Activated CD4-positive, alpha-beta T cell treated with anti-CD3 and anti-CD28 coated beads, Interleukin-2, amount 50 U/mL, for 1 hour (primary cell): ENCODE measurements at regions not wholly inside any gene's neighbourhood (a gene's known extent, or its start where the extent isn't known, plus 50 kb on each side); places are given as distances from the start of the nearest gene placed in this dataset.
"Not testable (repeated sequence)": the region's sequence is repeated elsewhere in the genome, so short reads cannot be mapped to it uniquely, and the experiment has no call there.

Source experiments
- DNase-seq: peaks from one replicate; pipeline ENCODE4 v3.0.0-alpha.2; 2020

DNA sequence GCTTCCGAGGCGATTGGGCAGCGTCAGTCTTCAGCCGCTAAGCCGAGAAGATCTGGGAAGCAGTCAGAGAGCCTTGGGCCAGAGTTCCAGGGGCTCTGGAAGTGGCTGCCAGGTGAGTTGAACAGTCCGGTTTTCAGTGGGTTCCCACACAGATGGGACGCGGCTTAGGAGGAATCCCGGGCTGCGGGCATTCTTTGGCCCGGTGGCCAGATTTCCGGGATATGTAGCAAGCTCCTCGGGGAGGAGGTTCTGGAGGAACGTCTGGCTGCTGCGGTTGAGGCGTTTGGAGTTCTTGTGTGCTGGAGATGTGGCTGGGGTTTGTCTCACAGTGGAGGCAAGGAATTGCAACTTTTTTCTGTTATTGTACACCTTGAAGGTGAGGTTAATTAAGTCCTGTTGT lies 182.6 kb downstream of the CD83 start:
- not testable (repeated sequence) for DNase-seq

DNA sequence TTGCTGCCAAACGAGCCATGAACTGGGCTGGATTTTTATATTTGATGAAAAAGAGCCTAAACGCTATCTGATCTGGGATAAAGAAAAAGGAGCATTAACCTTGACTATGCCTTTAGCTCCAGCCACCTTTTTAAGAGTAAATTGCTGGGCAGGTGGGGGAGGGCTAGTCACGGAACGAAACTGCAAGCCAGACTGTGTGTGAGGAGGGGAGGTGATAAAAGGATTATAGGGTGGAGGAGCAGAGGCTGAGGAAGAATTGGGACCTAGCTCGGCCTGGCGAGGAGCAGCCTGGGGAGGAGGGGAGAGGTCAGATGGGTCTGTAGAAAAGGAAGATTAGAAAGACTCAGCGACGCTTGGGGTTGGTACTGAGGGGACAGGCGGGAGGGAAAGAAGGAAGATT lies 183.1 kb downstream of the CD83 start:
- not testable (repeated sequence) for DNase-seq

DNA sequence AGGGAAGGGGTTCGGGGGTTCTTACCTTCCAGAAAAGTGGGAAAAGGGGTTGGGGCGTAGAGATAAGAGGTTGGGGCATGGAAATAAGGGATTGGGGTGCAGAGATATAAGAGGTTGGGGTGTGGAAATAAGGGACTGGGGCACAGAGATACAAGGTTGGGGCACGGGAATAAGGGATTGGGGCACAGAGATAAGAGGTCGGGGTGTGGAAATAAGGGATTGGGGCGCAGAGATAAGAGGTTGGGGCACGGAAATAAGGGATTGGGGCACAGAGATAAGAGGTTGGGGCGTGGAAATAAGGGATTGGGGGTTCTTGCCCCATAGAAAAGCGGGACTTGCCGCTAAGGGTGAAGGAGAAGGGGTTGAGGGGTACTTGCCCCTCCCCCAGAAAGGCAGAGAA lies 183.9 kb downstream of the CD83 start:
- not testable (repeated sequence) for DNase-seq

DNA sequence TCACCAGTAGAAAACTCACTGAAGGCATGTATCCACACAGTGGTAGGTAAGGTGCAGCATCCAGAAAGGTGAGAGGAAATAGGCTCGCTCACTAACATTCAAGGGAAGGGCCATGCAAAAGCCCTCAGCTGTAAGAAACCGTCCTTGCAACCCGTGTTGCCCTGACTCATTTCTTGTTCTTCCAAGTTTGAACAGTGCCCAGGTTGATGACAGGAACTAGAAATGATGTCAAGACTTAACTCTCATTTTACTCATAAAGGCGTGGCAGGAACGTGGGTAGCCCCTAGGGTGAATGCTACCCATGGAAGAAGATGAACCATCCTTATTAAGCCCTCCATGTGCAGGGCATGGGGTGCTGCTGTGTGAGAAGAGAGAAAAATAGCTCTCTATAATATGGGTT lies 187.6 kb downstream of the CD83 start:
- no peak for DNase-seq

DNA sequence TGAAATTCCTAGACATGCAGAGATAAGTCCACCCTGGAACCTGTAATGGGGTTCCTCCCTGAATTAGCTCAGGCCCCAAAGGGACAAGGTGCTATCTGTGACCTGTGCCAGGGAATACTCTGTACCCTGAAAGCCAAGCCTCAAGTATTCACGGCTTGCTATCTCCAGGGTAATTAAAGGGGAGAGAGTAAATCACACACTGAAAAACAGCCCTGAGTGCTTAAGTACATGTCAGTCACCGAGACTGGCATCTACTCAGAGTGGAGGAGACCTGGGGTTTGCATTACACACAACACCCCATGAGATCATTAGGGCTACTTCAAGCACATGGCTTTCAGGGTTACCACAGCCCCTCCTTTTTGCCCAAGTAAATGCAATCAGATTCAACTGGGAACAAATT lies 188.1 kb downstream of the CD83 start:
- no peak for DNase-seq

DNA sequence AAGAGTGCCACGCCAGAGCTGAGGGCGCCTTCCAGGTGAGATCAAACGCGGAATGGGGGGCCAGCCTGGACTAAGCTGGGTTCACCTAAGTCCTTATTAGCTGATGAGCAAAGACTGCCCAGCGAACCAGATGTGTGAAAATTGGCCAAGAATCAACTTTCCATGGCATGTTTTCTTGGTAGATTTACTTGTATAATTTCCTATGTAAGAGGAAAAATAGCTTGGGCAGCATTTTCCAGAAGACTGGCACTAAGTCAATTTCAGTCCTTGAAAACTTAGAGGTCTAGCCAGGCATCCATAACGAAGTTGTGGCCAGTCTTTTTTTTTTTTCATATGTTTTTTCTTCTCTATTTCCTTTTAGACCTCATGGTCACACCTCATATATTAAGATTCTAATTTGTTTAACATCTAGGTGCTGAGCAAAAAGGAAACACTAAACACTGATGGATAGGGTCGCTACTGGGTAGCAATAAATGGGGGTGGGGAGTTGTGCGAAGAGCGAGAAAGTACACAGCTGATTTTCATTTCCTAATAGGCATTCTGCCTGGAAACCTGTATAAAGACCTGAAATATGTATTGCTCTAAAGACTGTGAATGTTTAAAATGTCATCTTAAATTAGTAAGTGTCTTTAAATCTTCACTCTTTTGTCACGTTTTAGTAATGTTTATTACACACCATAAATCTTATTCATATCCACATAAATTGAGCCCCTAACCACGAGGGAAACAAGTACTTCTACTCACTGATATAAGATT lies 188.8 kb downstream of the CD83 start:
- DNase-seq: no peak

DNA sequence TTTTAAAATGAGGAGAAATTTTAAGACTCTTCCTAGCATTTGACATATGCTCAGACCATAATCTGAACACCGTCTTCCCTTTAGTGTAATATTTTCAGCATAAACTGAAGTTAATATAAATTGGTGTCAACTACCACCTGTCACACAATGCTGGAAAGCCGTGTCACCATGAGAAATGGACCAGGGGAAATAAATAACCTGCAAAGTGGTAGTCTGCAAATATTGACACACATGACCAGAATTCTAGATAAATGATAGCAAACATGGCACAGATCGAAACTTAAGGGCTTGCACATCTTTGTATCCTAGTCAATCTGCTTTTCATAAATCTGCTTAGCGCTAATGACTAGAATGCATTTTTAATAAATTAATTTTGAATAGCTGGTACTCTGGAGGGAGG lies 191.9 kb downstream of the CD83 start:
- no peak for DNase-seq

DNA sequence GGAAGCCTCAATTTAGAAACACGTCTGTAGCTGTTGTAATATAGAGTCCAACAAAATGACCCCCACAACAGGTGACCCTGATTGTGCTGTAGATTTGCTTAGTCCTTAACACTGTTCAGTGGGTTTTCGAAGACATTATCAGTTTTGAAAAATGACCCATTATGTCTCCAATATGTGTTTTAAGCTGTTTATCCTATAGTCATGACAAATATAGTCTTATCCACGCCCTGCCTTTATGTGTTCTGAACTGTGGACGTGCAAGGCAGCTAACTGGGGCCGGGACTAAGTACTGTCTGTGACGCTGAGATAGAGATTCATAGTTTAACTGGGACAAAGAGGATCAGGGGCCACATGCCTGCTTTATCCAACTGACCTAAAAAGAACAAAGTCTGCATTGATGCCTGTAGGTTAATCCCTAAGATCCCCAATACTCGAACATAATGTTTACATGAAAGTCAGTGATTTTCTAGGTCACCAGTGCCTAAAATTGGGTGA lies 192.4 kb downstream of the CD83 start:
- no peak for DNase-seq

DNA sequence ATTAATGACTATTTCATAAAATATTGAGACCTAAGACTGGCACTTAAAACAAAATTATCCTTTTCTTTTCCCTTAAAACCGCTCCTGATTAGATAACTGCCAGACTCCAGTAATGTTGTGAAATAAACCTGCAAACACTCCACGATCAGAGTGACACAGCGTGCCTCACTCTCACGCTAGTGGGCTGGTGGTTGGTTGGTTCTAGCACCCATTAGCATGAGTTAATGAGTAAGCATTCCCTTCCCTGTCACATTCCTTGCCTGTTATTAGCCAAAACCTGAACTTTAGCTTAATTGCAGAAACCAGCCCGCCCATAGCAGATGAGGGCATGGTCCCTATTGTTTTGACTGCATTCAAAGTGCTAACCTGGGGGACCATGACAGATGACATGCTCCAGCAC lies 193.4 kb downstream of the CD83 start:
- DNase-seq: no peak

DNA sequence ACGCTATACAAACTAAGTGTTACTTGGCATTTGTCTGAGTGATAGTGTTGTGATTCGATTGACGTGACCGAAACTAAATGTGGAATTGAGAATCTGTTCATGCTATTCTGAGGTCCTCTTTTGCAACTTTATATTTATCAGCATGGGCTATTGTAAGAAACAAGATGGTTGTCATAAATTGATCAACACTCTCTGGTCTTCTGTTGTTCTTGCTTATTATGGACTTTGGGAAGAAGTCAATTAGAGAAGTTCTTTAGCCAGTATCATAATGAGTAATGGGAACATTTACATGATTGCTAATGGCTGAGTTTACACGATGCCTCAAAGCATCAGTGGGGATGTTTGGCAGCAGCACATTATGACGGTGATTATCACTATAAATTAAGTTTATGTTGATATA lies 195.0 kb downstream of the CD83 start:
- no peak for DNase-seq

DNA sequence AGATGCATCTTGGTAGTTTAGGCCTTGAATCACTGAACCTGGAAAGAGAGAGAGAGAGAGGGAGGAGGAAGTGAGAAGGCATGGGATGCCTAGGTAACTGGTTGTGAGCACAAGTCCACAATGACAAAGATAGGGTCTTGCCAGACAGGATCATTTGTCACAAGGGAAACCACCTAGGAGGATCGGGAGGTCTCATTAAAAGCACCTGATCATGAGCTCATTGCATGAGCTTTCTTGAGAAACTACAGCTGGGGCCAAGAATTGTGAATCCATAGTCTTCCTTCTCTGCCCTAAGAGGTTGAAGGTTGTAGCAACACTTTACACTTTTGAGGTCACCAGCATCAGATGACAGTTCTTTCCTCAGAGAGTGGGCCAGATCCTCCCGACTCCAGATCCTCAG lies 195.7 kb downstream of the CD83 start:
- DNase-seq: no peak

DNA sequence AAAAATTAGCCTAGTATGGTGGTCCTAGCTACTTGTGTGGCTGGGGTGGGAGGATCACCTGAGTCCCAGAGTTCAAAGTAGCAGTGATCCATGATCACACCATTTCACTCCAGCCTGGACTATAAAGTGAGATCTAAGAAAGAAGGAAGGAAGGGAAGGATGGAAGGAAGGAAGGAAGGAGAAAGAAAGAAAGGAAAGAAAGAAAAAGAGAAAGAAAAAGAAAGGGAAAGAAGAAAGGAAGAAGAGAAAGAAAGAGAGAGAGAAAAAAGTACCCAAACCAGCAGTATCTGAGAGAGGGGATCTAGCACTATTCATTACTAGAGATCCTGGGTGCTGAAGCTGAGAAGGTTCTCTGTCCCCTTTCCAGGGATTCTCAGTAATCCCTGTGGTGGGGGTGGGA lies 197.8 kb downstream of the CD83 start:
- DNase-seq: no peak

DNA sequence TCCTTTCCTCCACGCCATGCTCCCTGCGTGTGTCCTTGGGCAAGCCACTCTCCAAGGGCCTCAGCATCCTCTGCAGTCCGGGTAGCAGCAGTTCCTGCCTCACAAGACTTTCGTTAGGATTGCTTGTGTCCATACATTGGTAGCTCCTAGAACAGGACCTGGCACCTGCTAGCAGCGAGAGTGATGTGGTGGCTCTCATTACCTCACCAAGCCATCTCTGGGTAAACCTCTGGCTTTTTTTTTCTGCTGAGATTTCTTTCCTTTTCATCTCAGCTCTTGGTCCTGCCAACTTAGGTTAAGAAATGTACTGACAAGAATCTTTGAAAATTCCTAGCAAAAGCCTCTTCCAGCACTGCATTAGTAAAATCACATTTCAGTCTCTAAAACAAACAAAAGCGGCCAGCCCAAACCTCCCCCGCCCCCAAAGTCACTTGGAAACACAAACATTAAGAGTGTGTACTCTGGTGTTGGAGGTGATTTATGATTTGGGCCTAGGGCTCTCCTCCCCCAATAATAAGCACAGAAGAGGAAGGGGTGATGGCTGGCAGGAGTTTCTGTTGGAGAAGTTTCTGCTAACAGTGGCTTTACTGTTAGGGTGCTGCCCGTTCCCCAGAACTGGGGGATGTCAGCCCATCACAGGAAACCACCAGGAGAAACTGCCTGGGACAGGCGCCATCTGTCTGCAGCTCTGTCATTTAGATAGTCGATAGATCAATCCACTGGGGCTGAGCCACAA lies 199.2 kb downstream of the CD83 start:
- DNase-seq: no peak

DNA sequence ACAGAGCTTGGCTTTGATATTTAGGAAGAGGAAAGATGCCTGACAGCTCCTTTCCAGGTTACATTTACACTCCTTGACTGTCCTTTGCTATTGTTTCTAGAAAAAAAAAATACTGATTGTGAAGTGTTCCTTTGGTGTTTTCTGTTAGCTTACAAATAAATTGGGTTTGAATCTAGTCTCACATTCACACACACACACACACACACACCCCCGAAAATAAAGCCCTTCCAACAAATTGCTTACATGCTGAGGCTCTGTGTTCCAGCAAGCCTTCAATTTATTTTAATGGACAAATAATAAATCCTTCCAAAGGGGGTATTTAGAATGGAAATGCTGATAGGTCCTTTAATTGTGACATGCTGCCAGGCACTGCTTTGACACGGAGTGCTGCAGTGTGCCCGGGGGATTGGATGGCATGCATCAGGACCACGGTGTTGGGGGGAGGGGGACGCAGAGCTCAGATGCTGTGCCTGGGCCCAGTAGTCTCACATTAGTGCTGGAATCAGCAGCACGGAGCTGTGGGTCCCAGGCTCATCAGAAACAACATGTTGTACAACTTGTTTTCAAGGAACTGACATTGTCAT lies 199.9 kb downstream of the CD83 start:
- DNase-seq: no peak

DNA sequence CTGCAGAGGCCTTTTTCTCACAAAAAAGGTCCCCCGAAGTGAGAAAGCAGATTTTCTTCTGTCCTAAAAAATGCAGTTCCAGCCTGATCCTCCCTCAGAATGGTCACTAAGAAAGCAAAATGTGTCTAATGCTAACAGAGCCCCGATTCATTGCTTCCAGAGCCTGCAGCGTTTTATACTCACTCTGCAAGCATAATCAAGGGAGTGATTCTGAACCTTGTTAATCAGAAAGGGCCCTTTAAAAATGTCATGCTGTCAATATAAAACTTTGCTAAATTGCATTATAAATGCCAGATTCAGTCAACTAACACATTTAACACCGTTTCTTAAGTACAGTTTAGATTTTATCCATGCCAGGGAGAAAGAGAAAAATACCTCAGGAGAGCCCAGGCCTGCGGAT lies 202.8 kb downstream of the CD83 start:
- no peak for DNase-seq

DNA sequence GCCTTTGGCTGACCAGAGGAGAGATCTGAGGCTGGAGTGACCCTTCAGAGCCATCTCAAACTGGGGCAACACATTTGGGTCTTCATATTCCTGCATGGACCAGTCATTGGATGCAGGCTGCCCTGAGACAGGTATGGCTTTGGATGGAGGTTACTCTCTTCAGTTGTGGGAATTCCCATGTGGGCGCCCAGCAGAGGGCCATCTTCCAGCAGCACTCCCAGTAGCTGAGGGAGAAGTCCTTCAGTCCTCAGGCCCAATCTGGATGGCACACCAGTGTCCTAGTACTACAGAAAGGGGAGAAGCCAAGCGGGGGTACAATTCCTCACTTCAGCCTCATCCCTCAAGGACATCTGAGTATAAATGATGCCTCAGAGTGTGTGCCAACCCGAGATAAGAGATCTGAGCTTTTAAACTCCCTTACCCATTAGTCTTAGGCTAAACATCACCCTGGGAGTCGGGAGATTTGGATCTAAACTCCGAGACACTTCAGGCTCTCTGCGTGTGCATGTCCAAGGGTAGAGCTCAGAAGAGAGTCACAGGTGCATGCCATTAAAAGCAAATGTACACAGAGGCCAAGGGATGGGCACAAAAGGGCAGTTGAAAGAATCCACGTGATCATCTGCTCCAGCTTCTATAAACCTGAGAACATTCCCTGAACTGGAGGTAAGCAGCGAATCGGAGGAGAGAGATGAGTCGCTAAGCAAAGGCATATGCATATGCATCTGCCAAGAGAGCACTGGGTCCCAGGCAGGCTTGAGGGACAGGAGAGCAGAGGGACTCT lies 204.6 kb downstream of the CD83 start:
- no peak for DNase-seq

DNA sequence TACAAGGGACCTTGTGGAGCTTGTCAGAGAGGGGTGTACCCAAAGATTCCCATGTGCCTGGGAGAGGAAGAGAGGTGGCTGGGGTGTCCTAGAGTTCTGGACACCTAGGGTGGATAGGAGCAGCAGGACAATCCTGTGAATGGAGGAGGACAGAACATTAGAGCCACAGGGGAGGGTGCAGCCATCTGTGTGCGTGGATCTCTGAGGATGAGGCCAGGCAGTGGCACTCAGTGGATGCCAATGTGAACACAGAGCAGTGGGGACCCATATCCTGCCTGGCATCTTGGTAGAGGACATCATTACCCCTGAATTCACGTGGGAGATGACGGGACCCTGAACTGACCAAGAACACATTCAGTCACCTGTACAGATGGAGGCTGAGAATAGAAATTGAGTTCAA lies 205.3 kb downstream of the CD83 start:
- no peak for DNase-seq

DNA sequence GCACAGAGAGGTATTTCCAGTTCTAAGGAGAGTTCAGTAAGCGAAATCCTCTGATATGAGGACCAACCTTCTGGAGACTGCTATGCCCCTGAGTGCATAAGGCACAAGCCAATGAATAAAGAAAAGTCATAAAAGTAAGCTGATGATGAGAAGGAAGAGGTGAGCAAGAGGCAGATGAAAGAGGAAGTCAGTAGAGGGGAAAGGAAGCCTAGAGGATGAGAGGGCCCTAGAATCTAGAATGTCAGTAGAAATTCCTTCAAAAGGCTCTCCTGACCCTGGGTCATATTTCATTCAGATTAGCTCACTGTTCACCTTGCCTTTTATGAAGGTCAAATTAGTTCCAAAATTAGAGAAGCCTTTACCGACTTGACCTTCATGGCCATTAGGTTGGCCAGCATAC lies 209.2 kb downstream of the CD83 start:
- DNase-seq: no peak

DNA sequence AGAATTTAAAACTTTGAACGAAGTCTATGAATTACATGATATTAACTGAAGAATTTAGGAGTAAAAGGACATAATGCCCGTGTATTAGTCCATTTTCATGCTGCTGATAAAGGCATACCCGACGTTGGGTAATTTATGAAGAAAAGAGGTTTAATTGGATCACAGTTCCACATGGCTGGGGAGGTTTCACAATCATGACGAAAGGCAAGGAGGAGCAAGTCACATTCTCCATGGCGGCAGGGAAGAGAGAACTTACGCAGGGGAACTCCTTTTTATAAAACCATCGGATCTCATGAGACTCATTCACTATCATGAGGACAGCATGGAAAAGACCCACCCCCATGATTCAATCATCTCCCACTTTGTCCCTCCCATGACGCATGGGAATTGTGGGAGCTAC lies 210.6 kb downstream of the CD83 start:
- no peak for DNase-seq

DNA sequence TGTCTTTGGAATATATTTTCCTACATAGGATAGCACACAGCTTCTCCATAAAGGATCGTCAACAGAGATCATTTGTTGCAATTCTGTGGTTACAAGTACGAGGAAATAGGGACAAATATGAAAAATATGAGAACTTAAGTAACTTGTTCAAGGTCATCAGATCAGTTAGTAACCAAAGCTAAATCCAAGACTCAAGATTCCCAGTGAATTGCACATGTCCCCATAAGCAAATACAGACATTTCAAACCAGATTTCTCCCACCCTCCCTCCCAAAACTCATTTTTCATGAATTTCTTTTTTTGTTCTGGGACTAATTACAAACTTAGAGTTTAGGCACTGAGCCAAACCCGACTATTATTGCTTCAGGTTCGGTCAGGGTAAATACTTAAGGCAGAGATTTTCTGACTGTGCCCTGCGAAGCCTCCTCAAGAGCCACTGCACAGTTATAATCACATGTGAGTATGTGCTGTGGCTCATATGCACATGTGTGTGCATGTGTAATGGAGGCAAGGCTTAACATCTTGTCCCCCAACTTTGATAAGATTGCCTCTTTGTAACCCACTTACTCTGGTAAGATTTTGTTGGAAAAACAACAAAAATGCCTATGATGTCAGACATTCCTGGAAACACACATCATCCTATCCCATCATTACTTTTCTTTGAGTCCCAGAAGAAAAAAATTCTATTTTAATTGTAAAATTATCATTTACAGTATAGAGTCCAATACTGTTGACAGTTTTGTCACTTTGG lies 216.2 kb downstream of the CD83 start:
- no peak for DNase-seq

DNA sequence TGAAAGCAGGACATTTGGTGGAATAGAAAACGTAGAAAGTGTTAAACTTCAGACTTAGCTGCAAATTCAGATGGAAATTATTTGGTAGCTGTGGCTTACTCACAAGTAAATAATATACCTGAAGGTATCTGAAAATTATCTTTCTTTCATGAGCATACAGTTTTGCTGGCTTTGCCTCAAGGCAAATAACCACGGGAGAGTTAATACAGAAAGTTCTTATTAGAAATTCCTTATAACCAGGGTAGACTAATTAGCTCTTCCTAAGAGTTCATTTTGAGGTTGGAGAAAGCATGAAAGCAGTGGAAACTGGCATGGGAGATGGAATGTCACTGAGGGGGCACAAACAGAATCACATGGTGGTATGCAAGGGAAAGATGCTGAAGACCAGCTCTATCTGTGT lies 217.5 kb downstream of the CD83 start:
- DNase-seq: no peak

DNA sequence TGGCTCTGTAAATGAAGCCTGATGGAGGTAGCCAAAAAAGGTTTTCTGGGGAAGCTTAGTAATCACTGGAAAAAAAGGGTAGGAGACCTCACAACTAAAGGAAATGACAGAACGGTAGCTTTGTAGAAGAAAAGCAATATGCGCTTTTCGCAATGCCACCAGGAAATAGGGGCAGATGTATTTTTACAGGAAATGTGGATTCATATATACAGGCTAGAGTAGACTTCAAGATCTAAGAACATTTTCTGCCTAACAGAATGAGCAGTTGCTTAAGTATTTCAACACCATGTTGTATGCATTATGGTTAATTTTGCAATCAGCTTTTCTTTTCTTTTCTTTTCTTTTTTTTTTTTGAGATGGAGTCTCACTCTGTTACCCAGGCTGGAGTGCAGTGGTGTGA lies 219.6 kb downstream of the CD83 start:
- no peak for DNase-seq

DNA sequence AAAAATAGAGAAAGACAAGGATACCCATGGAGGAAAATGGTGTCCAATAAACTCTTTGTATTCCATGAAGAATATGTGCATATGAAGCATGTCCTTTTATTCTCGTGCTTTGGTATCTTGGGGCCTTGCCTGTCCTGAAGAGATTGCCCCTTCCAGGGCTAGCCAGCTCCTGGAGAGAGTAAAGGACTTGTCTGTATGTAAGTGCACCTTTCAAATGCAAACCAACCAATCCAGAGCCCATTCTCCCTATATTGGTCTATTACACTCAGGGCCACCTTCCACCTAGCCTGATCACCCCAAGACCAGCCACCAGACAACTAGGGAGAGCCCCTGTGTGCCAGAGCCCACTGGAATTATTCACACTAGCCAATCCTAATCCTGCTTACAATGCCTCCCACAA lies 221.6 kb downstream of the CD83 start:
- DNase-seq: no peak
